H1 (cell line): ENCODE measurements at regions not wholly inside any gene's neighbourhood (a gene's known extent, or its start where the extent isn't known, plus 50 kb on each side); places are given as distances from the start of the nearest gene placed in this dataset.

Experiments
- CTCF ChIA-PET: fragments of 300-600 bp; sonication (Branson Sonifier 250); formaldehyde crosslinking; loops from one replicate; lab custom pipeline; 2021; ENCODE audit not compliant: partially characterized antibody; lab: Charles Lee
- POLR2A ChIA-PET: fragments of 300-600 bp; sonication (Branson Sonifier 250); formaldehyde crosslinking; loops from one replicate; lab custom pipeline; 2021; ENCODE audit warnings: inconsistent platforms; ENCODE audit not compliant: partially characterized antibody; lab: Charles Lee
- DNase-seq, 2 experiments: peaks; one replicate each; pipeline versions ENCODE4 v3.0.0 to v3.0.0-alpha.2; 2010 to 2022; ENCODE audit warnings: low spot score in 2 of 2, low read depth in 1 of 2, mixed read lengths in 1 of 2
- FAIRE-seq: peaks from 2 replicates; lab custom pipeline; 2011; peaks lifted over from hg19 to GRCh38; lab: Jason Lieb, UNC
- H2AFZ ChIP-seq: 2 replicates; pipeline ENCODE4 v1.8.1; 2012; ENCODE audit warnings: low read length, inconsistent platforms
- H2AK5ac ChIP-seq: 2 replicates; pipeline ENCODE4 v1.6.1; 2013; ENCODE audit warnings: low read depth, low read length
- H2BK120ac ChIP-seq: replicated peaks from 2 replicates; pipeline ENCODE3; 2013; ENCODE audit warnings: low read depth, low read length, inconsistent platforms
- H2BK12ac ChIP-seq: 2 replicates; pipeline ENCODE4 v1.6.1; 2013; ENCODE audit warnings: low read depth, low read length
- H2BK15ac ChIP-seq: 2 replicates; pipeline ENCODE4 v1.6.1; 2013; ENCODE audit warnings: low read length
- H2BK20ac ChIP-seq: 2 replicates; pipeline ENCODE4 v1.6.1; 2013; ENCODE audit warnings: low read length
- H2BK5ac ChIP-seq: 2 replicates; pipeline ENCODE4 v1.6.1; 2013; ENCODE audit warnings: low read depth, low read length
- H3K14ac ChIP-seq: 2 replicates; pipeline ENCODE4 v1.6.1; 2013; ENCODE audit warnings: inconsistent platforms; ENCODE audit not compliant: insufficient read length
- H3K18ac ChIP-seq: 2 replicates; pipeline ENCODE4 v1.6.1; 2013; ENCODE audit warnings: low read length; ENCODE audit errors: extremely low read depth
- H3K23ac ChIP-seq: 2 replicates; pipeline ENCODE4 v1.6.1; 2013; ENCODE audit warnings: inconsistent platforms; ENCODE audit not compliant: insufficient read length
- H3K23me2 ChIP-seq: 2 replicates; pipeline ENCODE4 v1.6.1; 2013; ENCODE audit warnings: low read depth, low read length
- H3K27ac ChIP-seq: 2 replicates; pipeline ENCODE4 v1.6.1; 2011; ENCODE audit warnings: low read depth, low read length, inconsistent platforms
- H3K27me3 ChIP-seq, 4 experiments: replicated peaks in 1 of 4; 1 replicate in 1 of 4; 2 replicates in 3 of 4; pipeline versions ENCODE4 v1.6.1 to v1.8.1; 2011 to 2013; ENCODE audit warnings: low read length in 3 of 4, mild to moderate bottlenecking in 3 of 4, inconsistent platforms in 2 of 4, mixed read lengths in 2 of 4, moderate library complexity in 1 of 4; ENCODE audit not compliant: control insufficient read depth in 3 of 4, insufficient read depth in 3 of 4; ENCODE audit errors: extremely low read depth in 1 of 4
- H3K36me3 ChIP-seq, 4 experiments: 2 replicates each; pipeline versions ENCODE4 v1.6.1 to v1.8.1; 2011 to 2013; ENCODE audit warnings: mild to moderate bottlenecking in 4 of 4, low read length in 3 of 4, moderate library complexity in 2 of 4, control low read depth in 1 of 4, inconsistent platforms in 1 of 4; ENCODE audit not compliant: insufficient read depth in 4 of 4, control insufficient read depth in 2 of 4
- H3K4ac ChIP-seq: replicated peaks from 2 replicates; pipeline ENCODE3; 2013; ENCODE audit warnings: low read length, low read depth, mixed read lengths, inconsistent platforms; ENCODE audit not compliant: insufficient read length
- H3K4me1 ChIP-seq, 4 experiments: replicated peaks in 1 of 4; 1 replicate in 1 of 4; 2 replicates in 3 of 4; pipeline versions ENCODE4 v1.6.1 to v1.8.1; 2011 to 2013; ENCODE audit warnings: low read length in 3 of 4, inconsistent platforms in 2 of 4, mixed read lengths in 1 of 4; ENCODE audit not compliant: insufficient read depth in 4 of 4, control insufficient read depth in 3 of 4
- H3K4me2 ChIP-seq, 2 experiments: 2 replicates each; pipeline versions ENCODE4 v1.6.1 to v1.8.1; 2011 to 2013; ENCODE audit warnings: low read depth in 2 of 2, low read length in 2 of 2, control low read depth in 1 of 2, inconsistent platforms in 1 of 2, mild to moderate bottlenecking in 1 of 2; ENCODE audit not compliant: insufficient read depth in 1 of 2
- H3K4me3 ChIP-seq, 4 experiments: fragments of 200-600, 300-600 bp in 1 of 4; sonication (generic), shearing (Covaris generic), sonication (Bioruptor Twin) in 1 of 4; 2 replicates each; pipeline versions ENCODE4 v1.5.1 to v1.8.1; 2011 to 2016; ENCODE audit warnings: low read length in 4 of 4, low read depth in 3 of 4, control low read depth in 2 of 4, inconsistent platforms in 2 of 4, mild to moderate bottlenecking in 2 of 4, mixed read lengths in 1 of 4, moderate library complexity in 1 of 4; ENCODE audit not compliant: insufficient read depth in 2 of 4; ENCODE audit errors: extremely low read depth in 1 of 4
- H3K56ac ChIP-seq: replicated peaks from 2 replicates; pipeline ENCODE3; 2013; ENCODE audit warnings: low read depth, mild to moderate bottlenecking, mixed read lengths, low read length, inconsistent platforms; ENCODE audit not compliant: insufficient read length
- H3K79me1 ChIP-seq: 2 replicates; pipeline ENCODE4 v1.6.1; 2013; ENCODE audit warnings: low read depth, low read length, control low read depth
- H3K79me2 ChIP-seq, 2 experiments: 2 replicates each; pipeline versions ENCODE4 v1.6.1 to v1.8.1; 2012 to 2013; ENCODE audit warnings: low read length in 2 of 2, mild to moderate bottlenecking in 2 of 2, inconsistent platforms in 1 of 2; ENCODE audit not compliant: insufficient read depth in 2 of 2, control insufficient read depth in 1 of 2
- H3K9ac ChIP-seq, 4 experiments: replicated peaks in 1 of 4; 1 replicate in 1 of 4; 2 replicates in 3 of 4; pipeline versions ENCODE4 v1.6.1 to v1.8.1; 2011 to 2013; ENCODE audit warnings: low read depth in 3 of 4, low read length in 3 of 4, control low read depth in 2 of 4, mild to moderate bottlenecking in 2 of 4, moderate library complexity in 2 of 4, inconsistent platforms in 1 of 4; ENCODE audit errors: extremely low read depth in 1 of 4
- H3K9me3 ChIP-seq, 2 experiments: 2 replicates each; pipeline versions ENCODE4 v1.6.1 to v1.8.1; 2012 to 2013; ENCODE audit warnings: mild to moderate bottlenecking in 2 of 2, moderate library complexity in 2 of 2, control low read depth in 1 of 2, inconsistent platforms in 1 of 2, low read depth in 1 of 2, low read length in 1 of 2, mixed read lengths in 1 of 2; ENCODE audit not compliant: insufficient read depth in 2 of 2
- H4K20me1 ChIP-seq, 2 experiments: replicated peaks in 1 of 2; 2 replicates each; pipeline versions ENCODE3 to v1.8.1; 2011 to 2013; ENCODE audit warnings: inconsistent platforms in 2 of 2, low read length in 2 of 2, mild to moderate bottlenecking in 1 of 2; ENCODE audit not compliant: insufficient read depth in 2 of 2, control insufficient read depth in 1 of 2
- H4K5ac ChIP-seq: 2 replicates; pipeline ENCODE4 v1.6.1; 2013; ENCODE audit warnings: low read length, low read depth, mixed read lengths, inconsistent platforms; ENCODE audit not compliant: insufficient read length
- H4K8ac ChIP-seq: 2 replicates; pipeline ENCODE4 v1.8.0; 2013; ENCODE audit warnings: mild to moderate bottlenecking, moderate library complexity, low read length, inconsistent platforms; ENCODE audit not compliant: insufficient read depth; ENCODE audit errors: extremely low read depth
- H4K91ac ChIP-seq: replicated peaks from 2 replicates; pipeline ENCODE3; 2013; ENCODE audit warnings: low read length, mixed read lengths, inconsistent platforms; ENCODE audit not compliant: insufficient read length
- WGBS, 2 experiments: shearing (Covaris generic) in 1 of 2; methylation state at CpG; one replicate each; pipeline versions ENCODE4 v1.1.6 to v1.1.7; 2013 to 2015; ENCODE audit warnings: low lambda C conversion rate in 2 of 2, mixed read lengths in 2 of 2, inconsistent platforms in 1 of 2, low coverage in 1 of 2, missing lambda C conversion rate in 1 of 2; ENCODE audit not compliant: insufficient replicate concordance in 2 of 2, insufficient coverage in 1 of 2, insufficient read length in 1 of 2; ENCODE audit errors: extremely low coverage in 1 of 2, missing lambda C conversion rate in 1 of 2; 5-methylcytosine and 5-hydroxymethylcytosine counted together

GRCh38 chr15:98391568-98391967 lies 256.8 kb upstream of the IGF1R start:
- Histone ChIP-seq H4K5ac (no peak overlapping the region), H3K27ac (no peak overlapping the region), H3K36me3 (no peaks in the 10 kb centered on the region), H3K4me1 (peaks cover 0 to 4% (median 0%) of the 10 kb centered on the region in 4 experiments; a peak in 3 of 7 replicates), H2AFZ (0 out of 2 replicates have a peak overlapping the region, but pooled peaks have one; percentile 28), H3K9ac (no peak overlapping the region), H2BK12ac (no peak overlapping the region), H2AK5ac (no peak overlapping the region), H3K23me2 (no peaks in the 10 kb centered on the region), H3K4me2 (no peak overlapping the region), H3K56ac (no peak overlapping the region), H2BK20ac (no peak overlapping the region), H3K9me3 (no peaks in the 10 kb centered on the region), H4K8ac (no peak overlapping the region), H3K4me3 (no peak overlapping the region), H3K79me2 (no peaks in the 10 kb centered on the region), H3K4ac (no peak overlapping the region), H3K27me3 (no peaks in the 10 kb centered on the region), H3K18ac (no peak overlapping the region), H4K20me1 (no peaks in the 10 kb centered on the region), H3K79me1 (no peaks in the 10 kb centered on the region), H3K23ac (no peak overlapping the region), H2BK15ac (no peak overlapping the region), H4K91ac (no peak overlapping the region), H3K14ac (no peak overlapping the region), H2BK120ac (no peak overlapping the region), H2BK5ac (no peak overlapping the region)
- WGBS, 2 experiments = 90% methylated on average over 7 of the region's 7 CpGs; no CpG with 5 or more reads in 1 of the 2 experiments
- DNase-seq = no peak
- CTCF ChIA-PET = interaction anchor here (0.7 to 1.4 kb wide), 4 partner anchors 9 to 96 kb away, joined by 3 to 6 read pairs (median 4); no protein-coding TSS in a partner anchor
- POLR2A ChIA-PET = no interaction called here
- no peak for FAIRE-seq
